ENCODE measurements at regions not wholly inside any gene's neighbourhood (a gene's known extent, or its start where the extent isn't known, plus 50 kb on each side); places are given as distances from the start of the nearest gene placed in this dataset.

- no peak for TF ChIP-seq CSDC2 (CRISPR knock-in tag; IDR thresholded peaks at IDR 0.05)
- no peak for TF ChIP-seq PPARA (CRISPR knock-in tag; IDR thresholded peaks at IDR 0.05; ENCODE audit: borderline replicate concordance)
- TF ChIP-seq POU6F1 (CRISPR knock-in tag; IDR thresholded peaks at IDR 0.05; ENCODE audit: borderline replicate concordance, low read depth), result no peak
- TF ChIP-seq RARB (CRISPR knock-in tag; IDR thresholded peaks at IDR 0.05), result no peak
- TF ChIP-seq CREB5 (CRISPR knock-in tag; IDR thresholded peaks at IDR 0.05; ENCODE audit: low read depth), result no peak
- no peak for TF ChIP-seq ZNF70 (CRISPR knock-in tag; IDR thresholded peaks at IDR 0.05)
- no peak for TF ChIP-seq ZFP30 (CRISPR knock-in tag; IDR thresholded peaks at IDR 0.05)
Observed at GRCh38 chr6:164051427-164051826, 636.9 kb downstream of the QKI start.

Measured in SK-N-SH treated with all-trans-retinoic acid at 6 μM for 48 hours (cell line).